Calu3 (cell line): ENCODE measurements at regions not wholly inside any gene's neighbourhood (a gene's known extent, or its start where the extent isn't known, plus 50 kb on each side); places are given as distances from the start of the nearest gene placed in this dataset.

Experiments used
- BruUV-seq: library from RNA; stranded (reverse); fragments of 400-500 nt; replicated peaks from 2 replicates; lab custom pipeline; 2021; lab: Mats Ljungman, UMichigan
- CTCF ChIA-PET: fragments of 300-600 bp; sonication (Branson Sonifier 250); formaldehyde crosslinking; loops from one replicate; lab custom pipeline; 2022; ENCODE audit warnings: antibody characterized with exemption; lab: Charles Lee
- DNase-seq: peaks from one replicate; pipeline ENCODE4 v3.0.0; 2022
- H3K27ac Mint-ChIP-seq: one replicate; pipeline ENCODE4 v1.8.0; 2022; ENCODE audit warnings: mixed read lengths; ENCODE audit not compliant: unreplicated experiment
- H3K27me3 Mint-ChIP-seq: one replicate; pipeline ENCODE4 v1.8.0; 2022; ENCODE audit warnings: mixed read lengths; ENCODE audit not compliant: unreplicated experiment
- H3K36me3 Mint-ChIP-seq: one replicate; pipeline ENCODE4 v1.8.0; 2022; ENCODE audit warnings: mild to moderate bottlenecking, moderate library complexity, mixed read lengths; ENCODE audit not compliant: insufficient read depth, unreplicated experiment
- H3K4me1 Mint-ChIP-seq: one replicate; pipeline ENCODE4 v1.8.0; 2022; ENCODE audit warnings: mild to moderate bottlenecking, low read depth, mixed read lengths; ENCODE audit not compliant: unreplicated experiment
- H3K4me3 Mint-ChIP-seq: one replicate; pipeline ENCODE4 v1.8.0; 2022; ENCODE audit warnings: mild to moderate bottlenecking, low read depth, moderate library complexity, mixed read lengths; ENCODE audit not compliant: unreplicated experiment
- H3K9me3 Mint-ChIP-seq: one replicate; pipeline ENCODE4 v1.8.0; 2022; ENCODE audit warnings: low read depth, mixed read lengths; ENCODE audit not compliant: unreplicated experiment
- intact Hi-C: fragments of 100-400 bp; cut with micrococcal nuclease; formaldehyde crosslinking; loops from one replicate; pipeline ENCODE4 v1.10.0; 2022; ENCODE audit not compliant: unreplicated experiment
- TF ChIP-seq, protein P1 (sequence below): fragments of 200-600 bp; IDR thresholded peaks from one replicate; pipeline ENCODE4 v1.8.0; 2022; ENCODE audit warnings: antibody characterized with exemption; ENCODE audit not compliant: unreplicated experiment

- Mint-ChIP-seq H3K27me3 (no peaks in the 10 kb centered on the region), H3K9me3 (no peaks in the 10 kb centered on the region), H3K36me3 (no peaks in the 10 kb centered on the region), H3K4me1 (no peaks in the 10 kb centered on the region), H3K27ac (no peak overlapping the region), H3K4me3 (no peak overlapping the region)
- intact Hi-C loops = no loop called here
- no peak for DNase-seq
- no TSS peak for BruUV-seq
- TF ChIP-seq, protein P1, sequence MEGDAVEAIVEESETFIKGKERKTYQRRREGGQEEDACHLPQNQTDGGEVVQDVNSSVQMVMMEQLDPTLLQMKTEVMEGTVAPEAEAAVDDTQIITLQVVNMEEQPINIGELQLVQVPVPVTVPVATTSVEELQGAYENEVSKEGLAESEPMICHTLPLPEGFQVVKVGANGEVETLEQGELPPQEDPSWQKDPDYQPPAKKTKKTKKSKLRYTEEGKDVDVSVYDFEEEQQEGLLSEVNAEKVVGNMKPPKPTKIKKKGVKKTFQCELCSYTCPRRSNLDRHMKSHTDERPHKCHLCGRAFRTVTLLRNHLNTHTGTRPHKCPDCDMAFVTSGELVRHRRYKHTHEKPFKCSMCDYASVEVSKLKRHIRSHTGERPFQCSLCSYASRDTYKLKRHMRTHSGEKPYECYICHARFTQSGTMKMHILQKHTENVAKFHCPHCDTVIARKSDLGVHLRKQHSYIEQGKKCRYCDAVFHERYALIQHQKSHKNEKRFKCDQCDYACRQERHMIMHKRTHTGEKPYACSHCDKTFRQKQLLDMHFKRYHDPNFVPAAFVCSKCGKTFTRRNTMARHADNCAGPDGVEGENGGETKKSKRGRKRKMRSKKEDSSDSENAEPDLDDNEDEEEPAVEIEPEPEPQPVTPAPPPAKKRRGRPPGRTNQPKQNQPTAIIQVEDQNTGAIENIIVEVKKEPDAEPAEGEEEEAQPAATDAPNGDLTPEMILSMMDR = no peak
- CTCF ChIA-PET = no interaction called here
Observed at GRCh38 chr4:136946307-136946907, 585.9 kb downstream of the PCDH18 start.

GRCh38 chr4:136939781-136940180 is 592.5 kb downstream of the PCDH18 start:
- H3K4me3 Mint-ChIP-seq = no peak overlapping the region
- no peak overlapping the region for H3K27ac Mint-ChIP-seq
- H3K36me3 Mint-ChIP-seq = no peaks in the 10 kb centered on the region
- H3K9me3 Mint-ChIP-seq = no peaks in the 10 kb centered on the region
- intact Hi-C loops = no loop called here
- no peak for DNase-seq
- peaks cover 9% of the 10 kb centered on the region for H3K4me1 Mint-ChIP-seq
- CTCF ChIA-PET = interaction anchor here (0.6 kb wide), 1 partner anchor 1236 kb away, joined by 3 read pairs; no protein-coding TSS in a partner anchor
- no TSS peak for BruUV-seq
- TF ChIP-seq, protein P1 = no peak
- H3K27me3 Mint-ChIP-seq = no peaks in the 10 kb centered on the region

DNA sequence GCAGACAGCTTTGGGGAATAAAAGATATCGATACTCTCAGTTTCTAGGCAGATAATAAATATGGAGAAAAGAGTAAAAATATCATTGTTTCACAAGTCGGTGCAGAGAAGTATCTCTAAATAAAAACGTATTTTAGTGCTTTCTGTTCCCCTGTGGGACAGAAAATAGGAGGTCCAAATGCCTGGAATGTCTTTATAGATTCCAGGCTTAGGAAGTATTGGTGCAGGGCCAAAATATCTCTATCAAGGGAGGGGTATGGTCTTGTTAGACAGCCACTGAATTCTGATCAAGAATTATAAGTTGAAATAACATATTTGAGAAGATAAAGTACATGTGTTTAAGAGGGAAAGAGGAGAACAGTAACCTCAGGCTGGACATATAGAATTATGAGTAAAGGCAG is 596.4 kb downstream of the PCDH18 start:
- Mint-ChIP-seq H3K36me3 (no peaks in the 10 kb centered on the region), H3K4me3 (no peak overlapping the region), H3K27me3 (no peaks in the 10 kb centered on the region), H3K27ac (peak overlapping the region; percentile 44), H3K4me1 (peaks cover 9% of the 10 kb centered on the region), H3K9me3 (no peaks in the 10 kb centered on the region)
- intact Hi-C loops = no loop called here
- TF ChIP-seq, protein P1 = no peak
- CTCF ChIA-PET = no interaction called here
- BruUV-seq = no TSS peak
- no peak for DNase-seq

DNA sequence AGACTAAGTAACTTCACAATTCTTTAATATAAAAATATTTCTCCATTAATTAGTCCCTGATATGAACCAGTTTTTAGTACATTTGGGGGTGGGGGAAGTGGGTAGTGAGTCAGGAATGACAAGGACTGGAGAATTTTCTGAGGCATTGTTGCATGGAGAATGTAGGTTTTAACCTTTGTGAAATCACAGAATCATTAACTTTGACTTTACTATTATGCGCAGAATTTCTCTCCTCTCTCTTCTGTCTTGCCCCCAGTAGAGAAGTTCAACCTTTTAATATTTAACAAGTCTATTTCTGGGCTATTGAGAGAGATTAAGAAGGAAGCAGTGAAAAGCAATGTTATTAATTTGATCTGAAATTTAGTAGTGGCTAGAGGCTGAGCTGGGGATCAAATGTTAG is 597.0 kb downstream of the PCDH18 start:
- intact Hi-C loops = no loop called here
- Mint-ChIP-seq H3K4me3 (no peak overlapping the region), H3K27ac (no peak overlapping the region), H3K36me3 (no peaks in the 10 kb centered on the region), H3K4me1 (peaks cover 9% of the 10 kb centered on the region), H3K9me3 (no peaks in the 10 kb centered on the region), H3K27me3 (no peaks in the 10 kb centered on the region)
- CTCF ChIA-PET = no interaction called here
- DNase-seq = no peak
- TF ChIP-seq, protein P1 = no peak
- no TSS peak for BruUV-seq
